Left lung (tissue), 4 donors: ENCODE measurements at regions not wholly inside any gene's neighbourhood (a gene's known extent, or its start where the extent isn't known, plus 50 kb on each side); places are given as distances from the start of the nearest gene placed in this dataset.

Experiments used
- ATAC-seq: fragments of 200-7000 bp; cut with Tn5 transposase; one replicate; pipeline ENCODE4 v1.9.1; 2020; ENCODE audit warnings: moderate library complexity
- DNase-seq, 4 donors: peaks; one replicate each; pipeline ENCODE4 v3.0.0-alpha.2; 2013 to 2020
- H3K27ac ChIP-seq, 2 donors: fragments of 200-600 bp; sonication (generic) in 1 of 2; one replicate each; pipeline versions ENCODE4 v1.5.0 to v1.8.0; 2020 to 2021
- H3K27me3 ChIP-seq, 2 donors: fragments of 200-600 bp; sonication (generic) in 1 of 2; one replicate each; pipeline versions ENCODE4 v1.5.0 to v1.8.0; 2020 to 2021
- H3K36me3 ChIP-seq, 2 donors: fragments of 200-600 bp; sonication (generic) in 1 of 2; one replicate each; pipeline versions ENCODE4 v1.5.0 to v1.8.0; 2020 to 2021
- H3K4me1 ChIP-seq, 2 donors: fragments of 200-600 bp; one replicate each; pipeline ENCODE4 v1.8.0; 2021
- H3K4me3 ChIP-seq, 2 donors: fragments of 200-600 bp; sonication (generic) in 1 of 2; one replicate each; pipeline versions ENCODE4 v1.5.0 to v1.8.0; 2020 to 2021; ENCODE audit warnings: mild to moderate bottlenecking in 1 of 2
- H3K9me3 ChIP-seq, 2 donors: fragments of 200-600 bp; sonication (generic) in 1 of 2; one replicate each; pipeline versions ENCODE4 v1.5.0 to v1.8.0; 2020 to 2021
- intact Hi-C, 2 donors: fragments of 100-400 bp; cut with DNase I; formaldehyde crosslinking; loops; one replicate each; pipeline versions ENCODE4 v1.11.2 to v1.14.2; 2022
- TF ChIP-seq, protein P1 (sequence below), 2 donors: fragments of 200-600 bp; sonication (generic) in 1 of 2; IDR thresholded peaks; one replicate each; pipeline versions ENCODE4 v1.5.0 to v1.8.0; 2021; ENCODE audit warnings: antibody characterized with exemption in 2 of 2
- donor health status: DM: no; HTN: yes; CAD: no.
- donor health status: DM: no; HTN: no; CAD: no.

DNA sequence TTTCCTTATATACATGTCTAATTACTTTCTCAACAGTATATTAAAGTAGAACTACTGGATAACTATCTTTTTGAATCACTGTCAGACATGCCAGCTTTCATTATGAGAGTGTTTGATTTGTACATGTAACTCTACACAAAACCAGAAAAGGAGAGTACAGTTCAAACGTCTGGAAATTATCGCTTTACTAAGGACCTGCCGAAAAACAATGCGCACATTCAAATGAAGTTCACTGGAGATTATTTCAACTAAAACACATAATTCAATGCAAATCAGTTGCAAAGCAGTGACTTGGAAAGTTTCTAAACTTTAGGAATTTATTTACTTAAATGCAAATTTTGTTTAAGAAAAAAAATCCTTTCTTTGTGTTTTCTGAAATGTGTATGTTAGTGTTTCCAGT is 942.5 kb downstream of the EFNA5 start:
- DNase-seq (no peak), ATAC-seq (no peak)
- TF ChIP-seq, protein P1, sequence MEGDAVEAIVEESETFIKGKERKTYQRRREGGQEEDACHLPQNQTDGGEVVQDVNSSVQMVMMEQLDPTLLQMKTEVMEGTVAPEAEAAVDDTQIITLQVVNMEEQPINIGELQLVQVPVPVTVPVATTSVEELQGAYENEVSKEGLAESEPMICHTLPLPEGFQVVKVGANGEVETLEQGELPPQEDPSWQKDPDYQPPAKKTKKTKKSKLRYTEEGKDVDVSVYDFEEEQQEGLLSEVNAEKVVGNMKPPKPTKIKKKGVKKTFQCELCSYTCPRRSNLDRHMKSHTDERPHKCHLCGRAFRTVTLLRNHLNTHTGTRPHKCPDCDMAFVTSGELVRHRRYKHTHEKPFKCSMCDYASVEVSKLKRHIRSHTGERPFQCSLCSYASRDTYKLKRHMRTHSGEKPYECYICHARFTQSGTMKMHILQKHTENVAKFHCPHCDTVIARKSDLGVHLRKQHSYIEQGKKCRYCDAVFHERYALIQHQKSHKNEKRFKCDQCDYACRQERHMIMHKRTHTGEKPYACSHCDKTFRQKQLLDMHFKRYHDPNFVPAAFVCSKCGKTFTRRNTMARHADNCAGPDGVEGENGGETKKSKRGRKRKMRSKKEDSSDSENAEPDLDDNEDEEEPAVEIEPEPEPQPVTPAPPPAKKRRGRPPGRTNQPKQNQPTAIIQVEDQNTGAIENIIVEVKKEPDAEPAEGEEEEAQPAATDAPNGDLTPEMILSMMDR (IDR thresholded peaks at IDR 0.05), result no peak
- Histone ChIP-seq H3K36me3 (no peaks in the 10 kb centered on the region), H3K27ac (no peak overlapping the region), H3K4me3 (no peak overlapping the region), H3K4me1 (no peaks in the 10 kb centered on the region), H3K9me3 (peaks cover 0 to 26% of the 10 kb centered on the region in 2 donors), H3K27me3 (no peaks in the 10 kb centered on the region)
- intact Hi-C loops, result no loop called here

DNA sequence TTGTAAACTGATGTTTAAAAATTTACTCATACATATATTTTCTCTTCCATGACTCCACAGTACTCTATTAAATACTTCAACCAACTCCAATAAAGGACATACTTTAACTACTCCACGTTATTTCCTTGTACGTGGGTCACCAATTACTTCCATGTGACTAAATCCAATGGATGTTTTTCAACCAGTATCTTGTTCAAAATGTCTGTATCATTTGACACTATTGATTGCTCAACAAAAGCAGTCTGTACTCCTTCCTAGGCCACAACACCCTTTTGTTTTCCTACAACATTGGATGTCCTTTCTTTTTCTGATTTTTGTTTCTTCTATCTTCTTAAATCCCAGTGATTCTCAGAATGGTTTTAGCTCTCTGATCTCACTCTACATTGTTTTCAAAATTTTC is 943.7 kb downstream of the EFNA5 start:
- TF ChIP-seq, protein P1 (IDR thresholded peaks at IDR 0.05), result no peak
- DNase-seq, result no peak
- Histone ChIP-seq H3K4me3 (no peak overlapping the region), H3K36me3 (no peaks in the 10 kb centered on the region), H3K27me3 (no peaks in the 10 kb centered on the region), H3K4me1 (no peaks in the 10 kb centered on the region), H3K27ac (no peak overlapping the region), H3K9me3 (peaks cover 0 to 16% of the 10 kb centered on the region in 2 donors)
- no peak for ATAC-seq
- intact Hi-C loops, result no loop called here

DNA sequence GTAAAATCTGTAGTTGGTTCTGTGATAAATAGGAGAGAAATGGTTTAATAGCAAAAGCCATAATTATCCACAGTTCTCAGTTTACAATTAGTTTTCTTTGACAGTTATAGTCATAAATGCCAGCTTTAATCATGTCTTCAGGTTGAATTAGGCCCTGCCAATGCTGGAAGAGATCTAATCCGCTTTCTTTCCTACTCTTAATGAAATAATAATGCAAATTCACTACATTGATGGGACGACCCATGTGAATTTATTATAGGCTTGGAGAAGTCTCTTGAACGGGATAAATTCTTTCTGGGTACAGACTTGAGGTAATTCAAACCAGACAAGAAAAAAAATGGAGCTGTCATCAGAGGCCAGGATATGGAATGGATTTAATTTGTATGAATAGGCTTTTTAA is 950.4 kb downstream of the EFNA5 start:
- Histone ChIP-seq H3K36me3 (no peaks in the 10 kb centered on the region), H3K9me3 (peaks cover 0 to 2% of the 10 kb centered on the region in 2 donors), H3K27me3 (no peaks in the 10 kb centered on the region), H3K4me1 (no peaks in the 10 kb centered on the region), H3K4me3 (no peak overlapping the region), H3K27ac (no peak overlapping the region)
- ATAC-seq (no peak), DNase-seq (no peak)
- TF ChIP-seq, protein P1 (IDR thresholded peaks at IDR 0.05), result no peak
- intact Hi-C loops, result no loop called here

DNA sequence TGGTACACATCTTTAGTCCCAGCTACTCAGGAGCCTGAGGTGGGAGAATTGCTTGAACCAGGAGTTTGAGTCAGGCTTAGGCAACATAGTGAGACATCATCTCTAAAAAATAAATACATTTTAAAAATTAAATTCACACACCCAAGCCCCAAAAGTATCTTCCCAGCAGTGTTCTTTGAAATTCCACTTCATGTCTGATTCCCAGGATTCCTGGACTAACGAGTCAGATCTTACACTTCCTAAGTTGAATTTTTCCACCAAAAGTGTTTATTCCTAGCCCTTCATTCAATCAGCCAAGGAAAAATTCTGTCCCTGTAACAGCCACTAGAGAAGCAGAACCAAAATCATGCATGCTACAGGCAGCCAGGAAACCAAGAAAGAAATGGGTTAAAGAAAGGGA is 970.9 kb downstream of the EFNA5 start:
- no peaks in the 10 kb centered on the region for H3K36me3 ChIP-seq
- H3K27ac ChIP-seq, result no peak overlapping the region
- ATAC-seq, result no peak
- H3K4me1 ChIP-seq, result no peaks in the 10 kb centered on the region
- H3K27me3 ChIP-seq, result no peaks in the 10 kb centered on the region
- no peak for DNase-seq
- peaks cover 0 to 1% of the 10 kb centered on the region in 2 donors for H3K9me3 ChIP-seq
- H3K4me3 ChIP-seq, result no peak overlapping the region
- intact Hi-C loops, result no loop called here
- TF ChIP-seq, protein P1 (IDR thresholded peaks at IDR 0.05), result no peak

DNA sequence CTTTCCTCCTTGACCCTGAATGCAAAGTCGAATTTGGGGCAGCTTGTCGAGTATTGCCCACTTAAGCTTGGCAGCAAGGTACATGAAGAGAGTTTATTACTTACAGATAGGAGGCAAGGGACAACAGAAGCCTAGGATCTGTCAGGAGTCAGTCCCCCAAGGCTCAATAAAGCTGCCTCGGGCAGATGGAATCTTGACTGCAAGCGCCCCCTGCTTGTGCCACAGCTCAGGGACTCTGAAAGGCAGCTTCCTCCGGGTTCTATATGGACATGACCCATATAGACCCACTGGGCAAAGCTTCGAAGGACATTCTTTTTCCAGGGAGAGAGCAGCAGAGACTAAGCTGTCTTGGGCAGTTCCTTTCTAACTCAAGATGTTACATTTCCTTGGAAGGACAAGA is 971.5 kb downstream of the EFNA5 start:
- H3K9me3 ChIP-seq, result peaks cover 0 to 1% of the 10 kb centered on the region in 2 donors
- no peaks in the 10 kb centered on the region for H3K4me1 ChIP-seq
- H3K36me3 ChIP-seq, result no peaks in the 10 kb centered on the region
- H3K4me3 ChIP-seq, result no peak overlapping the region
- ATAC-seq (no peak), DNase-seq (no peak)
- TF ChIP-seq, protein P1 (IDR thresholded peaks at IDR 0.05), result no peak
- H3K27ac ChIP-seq, result no peak overlapping the region
- intact Hi-C loops, result no loop called here
- H3K27me3 ChIP-seq, result no peaks in the 10 kb centered on the region
